Hepatocyte (in vitro differentiated cells): ENCODE measurements at regions not wholly inside any gene's neighbourhood (a gene's known extent, or its start where the extent isn't known, plus 50 kb on each side); places are given as distances from the start of the nearest gene placed in this dataset.

Experiments
- DNase-seq: peaks from one replicate; pipeline ENCODE4 v3.0.0-alpha.2; 2016; ENCODE audit warnings: low spot score
- H2AFZ ChIP-seq: fragments of 200-600 bp; sonication (generic); 2 replicates; pipeline ENCODE4 v1.6.0; 2016; ENCODE audit warnings: antibody characterized with exemption, mild to moderate bottlenecking
- H3K27ac ChIP-seq: fragments of 200-600 bp; sonication (generic); 2 replicates; pipeline ENCODE4 v1.5.1; 2016; ENCODE audit warnings: mild to moderate bottlenecking
- H3K27me3 ChIP-seq: fragments of 200-600 bp; sonication (generic); 2 replicates; pipeline ENCODE4 v1.6.1; 2016
- H3K36me3 ChIP-seq: fragments of 200-600 bp; sonication (generic); replicated peaks from 2 replicates; pipeline ENCODE4 v1.5.1; 2016; ENCODE audit warnings: low read depth; ENCODE audit not compliant: insufficient read depth
- H3K4me1 ChIP-seq: fragments of 200-600 bp; sonication (generic); 2 replicates; pipeline ENCODE4 v1.5.1; 2016; ENCODE audit warnings: mild to moderate bottlenecking, moderate library complexity; ENCODE audit not compliant: insufficient read depth
- H3K4me2 ChIP-seq: fragments of 200-600 bp; sonication (generic); 2 replicates; pipeline ENCODE4 v1.6.0; 2016
- H3K4me3 ChIP-seq: fragments of 200-600 bp; sonication (generic); 2 replicates; pipeline ENCODE4 v1.5.1; 2016; ENCODE audit warnings: mild to moderate bottlenecking
- H3K79me2 ChIP-seq: fragments of 200-600 bp; sonication (generic); 2 replicates; pipeline ENCODE4 v1.6.0; 2017; ENCODE audit warnings: mild to moderate bottlenecking
- H3K9me2 ChIP-seq: fragments of 200-600 bp; sonication (generic); replicated peaks from 2 replicates; pipeline ENCODE4 v1.6.0; 2017; ENCODE audit warnings: mild to moderate bottlenecking; ENCODE audit not compliant: insufficient read depth
- H3K9me3 ChIP-seq: fragments of 200-600 bp; sonication (generic); 2 replicates; pipeline ENCODE4 v1.5.1; 2016; ENCODE audit warnings: low read depth, mild to moderate bottlenecking
- H4K20me1 ChIP-seq: fragments of 200-600 bp; sonication (generic); 2 replicates; pipeline ENCODE4 v1.6.0; 2016; ENCODE audit warnings: mild to moderate bottlenecking; ENCODE audit not compliant: insufficient read depth, poor library complexity, severe bottlenecking
- CTCF ChIP-seq: fragments of 200-600 bp; sonication (generic); IDR thresholded peaks from 2 replicates; pipeline ENCODE4 v1.5.1; 2016; ENCODE audit warnings: antibody characterized with exemption, mild to moderate bottlenecking; ENCODE audit not compliant: poor library complexity
- EZH2 ChIP-seq: fragments of 200-600 bp; sonication (generic); IDR thresholded peaks from 2 replicates; pipeline ENCODE4 v1.6.1; 2016; ENCODE audit warnings: antibody characterized with exemption, mild to moderate bottlenecking, borderline replicate concordance
- EZH2phosphoT487 ChIP-seq: fragments of 200-600 bp; sonication (generic); IDR thresholded peaks from one replicate; pipeline ENCODE4 v1.6.1; 2018; ENCODE audit warnings: antibody characterized with exemption, mild to moderate bottlenecking, low read depth, moderate library complexity; ENCODE audit not compliant: unreplicated experiment, severe bottlenecking
- WGBS: methylation state at CpG from one replicate; pipeline ENCODE4 v1.1.6; 2016; ENCODE audit warnings: low lambda C conversion rate; ENCODE audit errors: missing lambda C conversion rate; 5-methylcytosine and 5-hydroxymethylcytosine counted together

GRCh38 chr4:81796790-81797528 lies 325.3 kb upstream of the RASGEF1B start:
- TF ChIP-seq EZH2phosphoT487 (no peak), CTCF (no peak), EZH2 (no peak)
- Histone ChIP-seq H2AFZ (no peak overlapping the region), H3K36me3 (no peaks in the 10 kb centered on the region), H3K4me1 (no peaks in the 10 kb centered on the region), H3K27ac (no peak overlapping the region), H3K4me2 (no peak overlapping the region), H3K9me3 (no peaks in the 10 kb centered on the region), H3K79me2 (no peaks in the 10 kb centered on the region), H3K9me2 (no peaks in the 10 kb centered on the region), H4K20me1 (no peaks in the 10 kb centered on the region), H3K4me3 (no peak overlapping the region), H3K27me3 (no peaks in the 10 kb centered on the region)
- DNase-seq, result no peak
- 96% methylated on average over 1 of the region's 1 CpG for WGBS

- Histone ChIP-seq H3K27ac (no peak overlapping the region), H3K27me3 (no peaks in the 10 kb centered on the region), H2AFZ (no peak overlapping the region), H3K79me2 (no peaks in the 10 kb centered on the region), H4K20me1 (no peaks in the 10 kb centered on the region), H3K9me3 (no peaks in the 10 kb centered on the region), H3K36me3 (no peaks in the 10 kb centered on the region), H3K9me2 (no peaks in the 10 kb centered on the region), H3K4me3 (no peak overlapping the region), H3K4me2 (no peak overlapping the region), H3K4me1 (no peaks in the 10 kb centered on the region)
- no peak for DNase-seq
- TF ChIP-seq CTCF, result no peak
- no peak for TF ChIP-seq EZH2
- TF ChIP-seq EZH2phosphoT487, result no peak
Observed at GRCh38 chr4:81792521-81792920, 320.8 kb upstream of the RASGEF1B start.

- Histone ChIP-seq H4K20me1 (no peaks in the 10 kb centered on the region), H3K4me3 (no peak overlapping the region), H3K36me3 (no peaks in the 10 kb centered on the region), H3K9me3 (no peaks in the 10 kb centered on the region), H3K4me2 (no peak overlapping the region), H3K9me2 (no peaks in the 10 kb centered on the region), H3K4me1 (peaks cover 10% of the 10 kb centered on the region), H2AFZ (no peak overlapping the region), H3K79me2 (no peaks in the 10 kb centered on the region), H3K27me3 (no peaks in the 10 kb centered on the region), H3K27ac (no peak overlapping the region)
- DNase-seq, result no peak
- 78% methylated on average over 2 of the region's 2 CpGs for WGBS
- TF ChIP-seq CTCF, result no peak
- no peak for TF ChIP-seq EZH2
- no peak for TF ChIP-seq EZH2phosphoT487
Observed at GRCh38 chr4:81790477-81790876, 318.8 kb upstream of the RASGEF1B start.
